ELR (cell line): ENCODE measurements at regions not wholly inside any gene's neighbourhood (a gene's known extent, or its start where the extent isn't known, plus 50 kb on each side); places are given as distances from the start of the nearest gene placed in this dataset.

ENCODE experiments used
- DNase-seq: peaks from one replicate; pipeline ENCODE4 v3.0.0-alpha.2; 2015; ENCODE audit warnings: low read depth

GRCh38 chr6:168132531-168133167 is 53.6 kb upstream of the FRMD1 start:
- peak; percentile 48 for DNase-seq

GRCh38 chr6:168131464-168132415 is 52.7 kb upstream of the FRMD1 start:
- no peak for DNase-seq

GRCh38 chr6:168130697-168131371 is 51.8 kb upstream of the FRMD1 start:
- DNase-seq: no peak

- DNase-seq: no peak
These were observed 51.2 kb upstream of the FRMD1 start for GRCh38 chr6:168130168-168130696.

GRCh38 chr6:168129292-168130167 is 50.5 kb upstream of the FRMD1 start:
- no peak for DNase-seq

GRCh38 chr6:168128631-168129291 is 49.7 kb upstream of the FRMD1 start:
- DNase-seq: no peak
